ENCODE measurements at regions not wholly inside any gene's neighbourhood (a gene's known extent, or its start where the extent isn't known, plus 50 kb on each side); places are given as distances from the start of the nearest gene placed in this dataset.

- Histone ChIP-seq H3K23ac (ENCODE audit: insufficient read length, low read depth, low read length) (no peak overlapping the region), H2BK120ac (ENCODE audit: low read depth, low read length, poor library complexity, severe bottlenecking) (no peak overlapping the region), H3K27ac (ENCODE audit: insufficient read length, low read depth, low read length) (no peak overlapping the region), H2AFZ (ENCODE audit: low read length) (no peak overlapping the region), H4K8ac (replicated peaks; ENCODE audit: insufficient read length, low read depth, low read length) (no peak overlapping the region), H3K79me2 (ENCODE audit: insufficient read depth, low read length) (no peaks in the 10 kb centered on the region), H2BK20ac (ENCODE audit: low read depth, low read length, poor library complexity, severe bottlenecking) (no peak overlapping the region), H2BK5ac (ENCODE audit: insufficient read length, low read length) (no peak overlapping the region), H3T11ph (ENCODE audit: low read length) (no peak overlapping the region), H3K9me3 (ENCODE audit: control insufficient read depth, low read depth, low read length) (no peaks in the 10 kb centered on the region), H4K5ac (ENCODE audit: insufficient read length, low read depth, low read length) (no peak overlapping the region), H3K4ac (ENCODE audit: low read depth, low read length) (no peak overlapping the region), H3K56ac (ENCODE audit: insufficient read length, low read depth, low read length) (no peak overlapping the region), H3K18ac (ENCODE audit: insufficient read length, low read depth, low read length) (no peak overlapping the region), H3K14ac (ENCODE audit: insufficient read depth, low read length) (no peak overlapping the region), H3K9ac (ENCODE audit: extremely low read depth, insufficient read length, low read length) (no peak overlapping the region), H2AK5ac (ENCODE audit: insufficient read length, low read length) (no peak overlapping the region), H3K23me2 (ENCODE audit: insufficient read length, low read depth, low read length, poor library complexity, severe bottlenecking) (no peaks in the 10 kb centered on the region), H4K20me1 (ENCODE audit: control insufficient read depth, insufficient read depth, insufficient read length) (no peaks in the 10 kb centered on the region), H2BK15ac (ENCODE audit: low read depth, low read length) (no peak overlapping the region), H3K79me1 (ENCODE audit: insufficient read depth, low read depth, low read length, poor library complexity, severe bottlenecking) (no peaks in the 10 kb centered on the region), H3K4me1 (ENCODE audit: insufficient read depth, low read length) (peaks cover 3% of the 10 kb centered on the region; the same call in 1 of the 2 replicates), H2BK12ac (ENCODE audit: insufficient read length, low read depth, low read length) (no peak overlapping the region), H3K27me3 (ENCODE audit: insufficient read depth, low read length) (no peaks in the 10 kb centered on the region), H3K4me2 (ENCODE audit: insufficient read depth, insufficient read length, low read length) (no peak overlapping the region), H4K91ac (ENCODE audit: insufficient read length, low read depth, low read length) (no peak overlapping the region)
- WGBS (ENCODE audit: extremely low coverage, insufficient read length, low lambda C conversion rate): no CpG with 5 or more reads among the region's 3 CpGs
- Mint-ChIP-seq H3K4me3 (no peak overlapping the region), H3K4me1 (peaks cover 9 to 13% of the 10 kb centered on the region in 2 experiments), H3K36me3 (ENCODE audit: insufficient read depth in 1 of 3, low read depth in 3 of 3) (no peaks in the 10 kb centered on the region), H3K9me3 (no peaks in the 10 kb centered on the region), H3K27me3 (ENCODE audit: low read depth) (peaks cover 12% of the 10 kb centered on the region), H3K27ac (no peak overlapping the region)
- no peak for DNase-seq
- no peak for TF ChIP-seq CTCF (conservative IDR thresholded peaks at IDR 0.05)
Observed at GRCh38 chr11:15859411-15859810, 496.9 kb downstream of the SOX6 start.

Measured in H9 (cell line).